ENCODE measurements at regions not wholly inside any gene's neighbourhood (a gene's known extent, or its start where the extent isn't known, plus 50 kb on each side); places are given as distances from the start of the nearest gene placed in this dataset.

DNA sequence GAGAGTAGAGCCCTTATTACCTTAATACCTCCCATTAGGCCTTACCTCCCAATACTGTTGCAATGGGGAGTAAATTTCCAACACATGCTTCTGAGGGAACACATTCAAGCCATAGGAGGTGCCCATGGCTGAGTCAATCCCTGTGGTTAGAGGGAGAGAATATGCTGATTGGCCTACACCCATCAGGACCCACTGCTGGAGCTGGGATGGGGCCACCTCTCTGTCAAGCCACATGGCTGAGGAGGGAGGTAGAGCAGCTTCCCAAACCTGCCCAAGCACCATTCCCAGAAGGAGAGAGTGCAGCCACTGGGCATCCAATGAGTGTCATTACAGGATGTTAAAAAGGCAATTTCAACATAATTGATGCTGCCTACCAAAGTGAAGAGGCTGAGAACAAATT is 228.1 kb downstream of the C1orf94 start (continued):
- TF ChIP-seq, protein P1, sequence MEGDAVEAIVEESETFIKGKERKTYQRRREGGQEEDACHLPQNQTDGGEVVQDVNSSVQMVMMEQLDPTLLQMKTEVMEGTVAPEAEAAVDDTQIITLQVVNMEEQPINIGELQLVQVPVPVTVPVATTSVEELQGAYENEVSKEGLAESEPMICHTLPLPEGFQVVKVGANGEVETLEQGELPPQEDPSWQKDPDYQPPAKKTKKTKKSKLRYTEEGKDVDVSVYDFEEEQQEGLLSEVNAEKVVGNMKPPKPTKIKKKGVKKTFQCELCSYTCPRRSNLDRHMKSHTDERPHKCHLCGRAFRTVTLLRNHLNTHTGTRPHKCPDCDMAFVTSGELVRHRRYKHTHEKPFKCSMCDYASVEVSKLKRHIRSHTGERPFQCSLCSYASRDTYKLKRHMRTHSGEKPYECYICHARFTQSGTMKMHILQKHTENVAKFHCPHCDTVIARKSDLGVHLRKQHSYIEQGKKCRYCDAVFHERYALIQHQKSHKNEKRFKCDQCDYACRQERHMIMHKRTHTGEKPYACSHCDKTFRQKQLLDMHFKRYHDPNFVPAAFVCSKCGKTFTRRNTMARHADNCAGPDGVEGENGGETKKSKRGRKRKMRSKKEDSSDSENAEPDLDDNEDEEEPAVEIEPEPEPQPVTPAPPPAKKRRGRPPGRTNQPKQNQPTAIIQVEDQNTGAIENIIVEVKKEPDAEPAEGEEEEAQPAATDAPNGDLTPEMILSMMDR (conservative IDR thresholded peaks at IDR 0.05; ENCODE audit: low read depth in 2 of 2) = no peak

DNA sequence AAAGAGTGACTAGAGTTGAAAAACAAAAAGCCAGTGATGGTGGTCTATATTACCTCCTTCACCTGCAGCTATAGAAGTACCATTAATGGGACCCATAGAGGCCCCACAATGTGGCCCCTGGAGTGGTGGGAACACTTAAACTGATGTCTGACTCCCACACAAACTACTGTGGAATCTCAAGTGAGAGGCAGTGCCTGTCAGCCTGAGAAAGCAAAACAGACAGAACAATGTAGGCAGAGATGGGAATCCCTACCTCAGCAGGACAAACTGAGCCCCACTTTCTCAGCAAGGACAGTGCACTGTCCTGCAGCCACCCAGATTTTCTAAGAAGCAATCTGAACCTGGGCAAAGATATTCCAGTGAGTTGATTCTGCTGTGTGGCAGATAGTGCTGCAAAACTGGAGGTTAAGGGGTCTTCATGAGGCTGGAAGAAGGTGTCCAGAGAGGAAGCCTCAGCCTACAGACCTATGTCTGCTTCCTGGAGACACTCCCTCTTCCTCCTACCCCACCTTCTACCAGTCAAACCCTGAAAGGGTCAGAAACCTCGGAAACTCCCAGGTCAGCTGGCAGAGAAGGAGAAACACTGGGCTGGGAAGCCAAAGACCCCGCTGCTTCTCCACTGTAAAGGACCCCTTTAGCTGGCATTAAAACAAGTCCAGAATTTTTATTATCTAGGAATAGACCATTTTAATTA is 228.7 kb downstream of the C1orf94 start:
- Mint-ChIP-seq H3K27me3 (ENCODE audit: insufficient read depth, low read depth, poor library complexity) (peaks cover 3% of the 10 kb centered on the region), H3K27ac (no peak overlapping the region), H3K4me1 (peaks cover 10% of the 10 kb centered on the region; the same call in 2 of the 3 replicates), H3K4me3 (no peak overlapping the region), H3K36me3 (ENCODE audit: low read depth) (no peaks in the 10 kb centered on the region), H3K9me3 (peaks cover 6% of the 10 kb centered on the region; the same call in 1 of the 3 replicates)
- no peak for ATAC-seq
- no peaks in the 10 kb centered on the region for H4K20me1 ChIP-seq (replicated peaks; ENCODE audit: insufficient read depth)
- no peaks in the 10 kb centered on the region for H3K79me2 ChIP-seq (replicated peaks; ENCODE audit: insufficient read depth)
- H3K27ac ChIP-seq (ENCODE audit: low read depth) = no peak overlapping the region
- H3F3A ChIP-seq (replicated peaks; ENCODE audit: low read depth) = no peaks in the 10 kb centered on the region
- DNase-seq (ENCODE audit: low spot score) = no peak
- no peaks in the 10 kb centered on the region for H3K27me3 ChIP-seq (ENCODE audit: insufficient read depth)
- no peak overlapping the region for H3K4me2 ChIP-seq
- no peaks in the 10 kb centered on the region for H3K36me3 ChIP-seq (ENCODE audit: insufficient read depth)
- H3K9me2 ChIP-seq (ENCODE audit: insufficient read depth) = 0 out of 2 replicates have a peak, but pooled peaks cover 3% of the 10 kb centered on the region
- H3K4me1 ChIP-seq (ENCODE audit: insufficient read depth) = no peaks in the 10 kb centered on the region
- no peak overlapping the region for H2AFZ ChIP-seq
- H3K4me3 ChIP-seq = no peak overlapping the region
- TF ChIP-seq NANOG (IDR thresholded peaks at IDR 0.05; ENCODE audit: borderline replicate concordance) (no peak), STAT1 (IDR thresholded peaks at IDR 0.05; ENCODE audit: unreplicated experiment) (no peak), EZH2 (IDR thresholded peaks at IDR 0.05; ENCODE audit: low read depth, unreplicated experiment) (no peak), JUNB (IDR thresholded peaks at IDR 0.05; ENCODE audit: unreplicated experiment) (no peak), EZH2phosphoT487 (IDR thresholded peaks at IDR 0.05; ENCODE audit: unreplicated experiment) (no peak), CREB1 (CRISPR knock-in tag; IDR thresholded peaks at IDR 0.05; ENCODE audit: low read depth) (no peak), ZNF331 (CRISPR knock-in tag; IDR thresholded peaks at IDR 0.05; ENCODE audit: low read depth) (no peak), ZNF114 (CRISPR knock-in tag; IDR thresholded peaks at IDR 0.05) (no peak)
- TF ChIP-seq, protein P2, sequence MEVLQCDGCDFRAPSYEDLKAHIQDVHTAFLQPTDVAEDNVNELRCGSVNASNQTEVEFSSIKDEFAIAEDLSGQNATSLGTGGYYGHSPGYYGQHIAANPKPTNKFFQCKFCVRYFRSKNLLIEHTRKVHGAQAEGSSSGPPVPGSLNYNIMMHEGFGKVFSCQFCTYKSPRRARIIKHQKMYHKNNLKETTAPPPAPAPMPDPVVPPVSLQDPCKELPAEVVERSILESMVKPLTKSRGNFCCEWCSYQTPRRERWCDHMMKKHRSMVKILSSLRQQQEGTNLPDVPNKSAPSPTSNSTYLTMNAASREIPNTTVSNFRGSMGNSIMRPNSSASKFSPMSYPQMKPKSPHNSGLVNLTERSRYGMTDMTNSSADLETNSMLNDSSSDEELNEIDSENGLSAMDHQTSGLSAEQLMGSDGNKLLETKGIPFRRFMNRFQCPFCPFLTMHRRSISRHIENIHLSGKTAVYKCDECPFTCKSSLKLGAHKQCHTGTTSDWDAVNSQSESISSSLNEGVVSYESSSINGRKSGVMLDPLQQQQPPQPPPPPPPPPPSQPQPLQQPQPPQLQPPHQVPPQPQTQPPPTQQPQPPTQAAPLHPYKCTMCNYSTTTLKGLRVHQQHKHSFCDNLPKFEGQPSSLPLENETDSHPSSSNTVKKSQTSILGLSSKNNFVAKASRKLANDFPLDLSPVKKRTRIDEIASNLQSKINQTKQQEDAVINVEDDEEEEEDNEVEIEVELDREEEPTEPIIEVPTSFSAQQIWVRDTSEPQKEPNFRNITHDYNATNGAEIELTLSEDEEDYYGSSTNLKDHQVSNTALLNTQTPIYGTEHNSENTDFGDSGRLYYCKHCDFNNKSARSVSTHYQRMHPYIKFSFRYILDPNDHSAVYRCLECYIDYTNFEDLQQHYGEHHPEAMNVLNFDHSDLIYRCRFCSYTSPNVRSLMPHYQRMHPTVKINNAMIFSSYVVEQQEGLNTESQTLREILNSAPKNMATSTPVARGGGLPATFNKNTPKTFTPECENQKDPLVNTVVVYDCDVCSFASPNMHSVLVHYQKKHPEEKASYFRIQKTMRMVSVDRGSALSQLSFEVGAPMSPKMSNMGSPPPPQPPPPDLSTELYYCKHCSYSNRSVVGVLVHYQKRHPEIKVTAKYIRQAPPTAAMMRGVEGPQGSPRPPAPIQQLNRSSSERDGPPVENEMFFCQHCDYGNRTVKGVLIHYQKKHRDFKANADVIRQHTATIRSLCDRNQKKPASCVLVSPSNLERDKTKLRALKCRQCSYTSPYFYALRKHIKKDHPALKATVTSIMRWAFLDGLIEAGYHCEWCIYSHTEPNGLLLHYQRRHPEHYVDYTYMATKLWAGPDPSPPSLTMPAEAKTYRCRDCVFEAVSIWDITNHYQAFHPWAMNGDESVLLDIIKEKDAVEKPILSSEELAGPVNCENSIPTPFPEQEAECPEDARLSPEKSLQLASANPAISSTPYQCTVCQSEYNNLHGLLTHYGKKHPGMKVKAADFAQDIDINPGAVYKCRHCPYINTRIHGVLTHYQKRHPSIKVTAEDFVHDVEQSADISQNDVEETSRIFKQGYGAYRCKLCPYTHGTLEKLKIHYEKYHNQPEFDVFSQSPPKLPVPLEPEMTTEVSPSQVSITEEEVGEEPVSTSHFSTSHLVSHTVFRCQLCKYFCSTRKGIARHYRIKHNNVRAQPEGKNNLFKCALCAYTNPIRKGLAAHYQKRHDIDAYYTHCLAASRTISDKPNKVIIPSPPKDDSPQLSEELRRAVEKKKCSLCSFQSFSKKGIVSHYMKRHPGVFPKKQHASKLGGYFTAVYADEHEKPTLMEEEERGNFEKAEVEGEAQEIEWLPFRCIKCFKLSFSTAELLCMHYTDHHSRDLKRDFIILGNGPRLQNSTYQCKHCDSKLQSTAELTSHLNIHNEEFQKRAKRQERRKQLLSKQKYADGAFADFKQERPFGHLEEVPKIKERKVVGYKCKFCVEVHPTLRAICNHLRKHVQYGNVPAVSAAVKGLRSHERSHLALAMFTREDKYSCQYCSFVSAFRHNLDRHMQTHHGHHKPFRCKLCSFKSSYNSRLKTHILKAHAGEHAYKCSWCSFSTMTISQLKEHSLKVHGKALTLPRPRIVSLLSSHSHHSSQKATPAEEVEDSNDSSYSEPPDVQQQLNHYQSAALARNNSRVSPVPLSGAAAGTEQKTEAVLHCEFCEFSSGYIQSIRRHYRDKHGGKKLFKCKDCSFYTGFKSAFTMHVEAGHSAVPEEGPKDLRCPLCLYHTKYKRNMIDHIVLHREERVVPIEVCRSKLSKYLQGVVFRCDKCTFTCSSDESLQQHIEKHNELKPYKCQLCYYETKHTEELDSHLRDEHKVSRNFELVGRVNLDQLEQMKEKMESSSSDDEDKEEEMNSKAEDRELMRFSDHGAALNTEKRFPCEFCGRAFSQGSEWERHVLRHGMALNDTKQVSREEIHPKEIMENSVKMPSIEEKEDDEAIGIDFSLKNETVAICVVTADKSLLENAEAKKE (CRISPR knock-in tag; IDR thresholded peaks at IDR 0.05) = no peak
- TF ChIP-seq, protein P3, sequence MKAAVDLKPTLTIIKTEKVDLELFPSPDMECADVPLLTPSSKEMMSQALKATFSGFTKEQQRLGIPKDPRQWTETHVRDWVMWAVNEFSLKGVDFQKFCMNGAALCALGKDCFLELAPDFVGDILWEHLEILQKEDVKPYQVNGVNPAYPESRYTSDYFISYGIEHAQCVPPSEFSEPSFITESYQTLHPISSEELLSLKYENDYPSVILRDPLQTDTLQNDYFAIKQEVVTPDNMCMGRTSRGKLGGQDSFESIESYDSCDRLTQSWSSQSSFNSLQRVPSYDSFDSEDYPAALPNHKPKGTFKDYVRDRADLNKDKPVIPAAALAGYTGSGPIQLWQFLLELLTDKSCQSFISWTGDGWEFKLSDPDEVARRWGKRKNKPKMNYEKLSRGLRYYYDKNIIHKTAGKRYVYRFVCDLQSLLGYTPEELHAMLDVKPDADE (IDR thresholded peaks at IDR 0.05) = no peak
- TF ChIP-seq, protein P1 (conservative IDR thresholded peaks at IDR 0.05; ENCODE audit: low read depth in 2 of 2) = no peak

Data from GM23338 (cell line).